Liver (tissue), 8 donors: ENCODE measurements at regions not wholly inside any gene's neighbourhood (a gene's known extent, or its start where the extent isn't known, plus 50 kb on each side); places are given as distances from the start of the nearest gene placed in this dataset.

Experiments
- DNase-seq: peaks from one replicate; pipeline ENCODE4 v3.0.0-alpha.2; 2017; ENCODE audit warnings: low spot score
- H3K27ac ChIP-seq, 2 donors: one replicate each; pipeline ENCODE4 v1.7.0; 2013; ENCODE audit warnings: inconsistent platforms in 2 of 2, low read length in 2 of 2, control low read depth in 1 of 2, low read depth in 1 of 2, mild to moderate bottlenecking in 1 of 2
- H3K27me3 ChIP-seq, 4 donors: one replicate each; pipeline versions ENCODE4 v1.6.1 to v1.7.0; 2013; ENCODE audit warnings: low read length in 3 of 4, inconsistent platforms in 1 of 4, mild to moderate bottlenecking in 1 of 4, moderate library complexity in 1 of 4; ENCODE audit not compliant: control insufficient read depth in 4 of 4, insufficient read depth in 4 of 4
- H3K36me3 ChIP-seq, 4 donors: one replicate each; pipeline versions ENCODE4 v1.6.1 to v1.7.0; 2013; ENCODE audit warnings: low read length in 3 of 4, mild to moderate bottlenecking in 3 of 4, low read depth in 1 of 4, moderate library complexity in 1 of 4; ENCODE audit not compliant: control insufficient read depth in 4 of 4, insufficient read depth in 3 of 4
- H3K4me1 ChIP-seq, 4 donors: one replicate each; pipeline versions ENCODE4 v1.6.1 to v1.7.0; 2013; ENCODE audit warnings: low read length in 3 of 4, mild to moderate bottlenecking in 3 of 4, moderate library complexity in 1 of 4; ENCODE audit not compliant: control insufficient read depth in 4 of 4, insufficient read depth in 4 of 4
- H3K4me3 ChIP-seq, 3 donors: one replicate each; pipeline versions ENCODE4 v1.6.1 to v1.7.0; 2013; ENCODE audit warnings: low read length in 3 of 3, control low read depth in 1 of 3, low read depth in 1 of 3, mild to moderate bottlenecking in 1 of 3
- H3K9ac ChIP-seq, 2 donors: one replicate each; pipeline ENCODE4 v1.7.0; 2013; ENCODE audit warnings: low read length in 2 of 2, mild to moderate bottlenecking in 2 of 2, moderate library complexity in 2 of 2, control low read depth in 1 of 2, low read depth in 1 of 2
- H3K9me3 ChIP-seq, 4 donors: one replicate each; pipeline versions ENCODE4 v1.6.1 to v1.7.0; 2013; ENCODE audit warnings: low read length in 3 of 4; ENCODE audit not compliant: control insufficient read depth in 4 of 4
- ATF3 ChIP-seq: IDR thresholded peaks from 2 replicates; pipeline ENCODE4 v1.6.1; 2016; ENCODE audit warnings: antibody characterized with exemption
- CTCF ChIP-seq: fragments of 150-350 bp; IDR thresholded peaks from 2 replicates; pipeline ENCODE4 v1.5.1; 2017; ENCODE audit warnings: improper control_type of control experiment, low read depth, low read length; ENCODE audit not compliant: missing input control
- EGR1 ChIP-seq, 2 donors: IDR thresholded peaks; 2 replicates each; pipeline ENCODE4 v1.6.1; 2016 to 2018; ENCODE audit warnings: antibody characterized with exemption in 2 of 2, low read depth in 2 of 2
- FOXA1 ChIP-seq: IDR thresholded peaks from 2 replicates; pipeline ENCODE4 v1.6.1; 2016; ENCODE audit warnings: antibody characterized with exemption
- FOXA2 ChIP-seq: IDR thresholded peaks from 2 replicates; pipeline ENCODE4 v1.6.1; 2016; ENCODE audit warnings: antibody characterized with exemption
- GABPA ChIP-seq, 2 donors: IDR thresholded peaks in 1 of 2; conservative IDR thresholded peaks in 1 of 2; 2 replicates each; pipeline ENCODE4 v1.6.1; 2016; ENCODE audit warnings: antibody characterized with exemption in 2 of 2, mild to moderate bottlenecking in 1 of 2, moderate library complexity in 1 of 2
- HNF4A ChIP-seq, 2 donors: conservative IDR thresholded peaks; 2 replicates each; pipeline ENCODE4 v1.6.1; 2016; ENCODE audit warnings: antibody characterized with exemption in 2 of 2, mild to moderate bottlenecking in 2 of 2
- HNF4G ChIP-seq: IDR thresholded peaks from 2 replicates; pipeline ENCODE4 v1.6.1; 2016; ENCODE audit warnings: antibody characterized with exemption
- JUND ChIP-seq, 2 donors: IDR thresholded peaks; 2 replicates each; pipeline ENCODE4 v1.6.1; 2016; ENCODE audit warnings: antibody characterized with exemption in 2 of 2
- MAX ChIP-seq: IDR thresholded peaks from 2 replicates; pipeline ENCODE4 v1.6.1; 2016; ENCODE audit warnings: antibody characterized with exemption
- NR2F2 ChIP-seq: IDR thresholded peaks from 2 replicates; pipeline ENCODE4 v1.6.1; 2016; ENCODE audit warnings: antibody characterized with exemption
- RAD21 ChIP-seq, 2 donors: IDR thresholded peaks; 2 replicates each; pipeline ENCODE4 v1.6.1; 2016; ENCODE audit warnings: antibody characterized with exemption in 2 of 2, mild to moderate bottlenecking in 2 of 2
- REST ChIP-seq: IDR thresholded peaks from 2 replicates; pipeline ENCODE4 v1.6.1; 2016; ENCODE audit warnings: antibody characterized with exemption, mild to moderate bottlenecking
- RXRA ChIP-seq, 2 donors: IDR thresholded peaks; 2 replicates each; pipeline ENCODE4 v1.6.1; 2017 to 2018; ENCODE audit warnings: antibody characterized with exemption in 2 of 2, mild to moderate bottlenecking in 1 of 2
- SP1 ChIP-seq: IDR thresholded peaks from 2 replicates; pipeline ENCODE4 v1.6.1; 2018; ENCODE audit warnings: antibody characterized with exemption, mild to moderate bottlenecking
- TAF1 ChIP-seq: conservative IDR thresholded peaks from 2 replicates; pipeline ENCODE4 v1.6.1; 2016; ENCODE audit warnings: antibody characterized with exemption, mild to moderate bottlenecking
- YY1 ChIP-seq: IDR thresholded peaks from 2 replicates; pipeline ENCODE4 v1.6.1; 2016; ENCODE audit warnings: antibody characterized with exemption, mild to moderate bottlenecking
- ZBTB33 ChIP-seq: IDR thresholded peaks from 2 replicates; pipeline ENCODE4 v1.6.1; 2016; ENCODE audit warnings: antibody characterized with exemption
- WGBS: extraction: QIAGEN DNeasy Blood & Tissue Kit; methylation state at CpG from one replicate; pipeline ENCODE4 v1.1.7; 2013; 5-methylcytosine and 5-hydroxymethylcytosine counted together
- donor health status: healthy.
- donor health status: healthy.
- donor health status: healthy.
- donor health status: healthy.
- donor health status: healthy.

GRCh38 chr6:115750292-115750691, 310.4 kb downstream of the FRK start:
- DNase-seq: no peak
- Histone ChIP-seq H3K9ac (no peak overlapping the region), H3K9me3 (no peaks in the 10 kb centered on the region), H3K4me1 (no peaks in the 10 kb centered on the region), H3K4me3 (no peak overlapping the region), H3K27ac (no peak overlapping the region), H3K27me3 (no peaks in the 10 kb centered on the region), H3K36me3 (no peaks in the 10 kb centered on the region)
- TF ChIP-seq HNF4A (conservative IDR thresholded peaks at IDR 0.05) (no peak), HNF4G (no peak), ZBTB33 (no peak), RXRA (IDR thresholded peaks at IDR 0.05) (no peak), SP1 (no peak), YY1 (no peak), GABPA (IDR thresholded peaks at IDR 0.05 in 1 of 2, conservative IDR thresholded peaks at IDR 0.05 in 1 of 2) (no peak), MAX (no peak), FOXA2 (no peak), ATF3 (no peak), JUND (IDR thresholded peaks at IDR 0.05) (no peak), CTCF (no peak), REST (no peak), NR2F2 (no peak), EGR1 (IDR thresholded peaks at IDR 0.05; ENCODE audit: low read depth in 2 of 2) (no peak), RAD21 (IDR thresholded peaks at IDR 0.05) (no peak), FOXA1 (no peak), TAF1 (no peak)
- 83% methylated on average over 1 of the region's 1 CpG for WGBS

GRCh38 chr6:115747719-115748118, 313.0 kb downstream of the FRK start:
- no peak overlapping the region for H3K9ac ChIP-seq
- no peaks in the 10 kb centered on the region for H3K27me3 ChIP-seq
- H3K27ac ChIP-seq: no peak overlapping the region
- DNase-seq: no peak
- no peaks in the 10 kb centered on the region for H3K9me3 ChIP-seq
- no peak overlapping the region for H3K4me3 ChIP-seq
- H3K36me3 ChIP-seq: no peaks in the 10 kb centered on the region
- 0% methylated on average over 1 of the region's 1 CpG for WGBS
- H3K4me1 ChIP-seq: no peaks in the 10 kb centered on the region
- TF ChIP-seq FOXA2: no peak
- TF ChIP-seq ATF3: no peak
- TF ChIP-seq EGR1 (IDR thresholded peaks at IDR 0.05; ENCODE audit: low read depth in 2 of 2): no peak
- no peak for TF ChIP-seq REST
- no peak for TF ChIP-seq NR2F2
- no peak for TF ChIP-seq TAF1
- no peak for TF ChIP-seq MAX
- TF ChIP-seq RAD21 (IDR thresholded peaks at IDR 0.05): no peak
- no peak for TF ChIP-seq RXRA (IDR thresholded peaks at IDR 0.05)
- no peak for TF ChIP-seq HNF4G
- TF ChIP-seq GABPA (IDR thresholded peaks at IDR 0.05 in 1 of 2, conservative IDR thresholded peaks at IDR 0.05 in 1 of 2): no peak
